ENCODE measurements at regions not wholly inside any gene's neighbourhood (a gene's known extent, or its start where the extent isn't known, plus 50 kb on each side); places are given as distances from the start of the nearest gene placed in this dataset.

DNA sequence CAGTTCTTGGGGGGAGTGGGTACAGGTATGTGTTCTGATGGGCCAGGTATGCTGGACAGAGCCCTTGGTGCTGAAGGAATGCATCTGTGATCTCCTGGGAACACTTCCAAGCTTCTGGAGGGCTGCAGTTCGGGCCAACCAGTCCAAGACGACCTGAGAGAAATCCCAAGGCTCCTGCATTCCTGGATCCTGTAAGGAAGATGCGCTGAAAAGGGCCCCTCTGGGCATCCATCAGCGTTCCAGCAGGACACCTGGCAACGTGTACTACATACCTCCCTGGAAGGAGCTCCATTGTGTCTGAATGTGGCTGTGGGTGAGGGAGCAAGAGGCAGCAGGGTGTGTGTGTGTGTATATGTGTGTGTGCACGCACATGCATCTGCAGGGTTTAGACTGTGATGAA is 144.7 kb downstream of the FAM43A start:
- intact Hi-C loops (cut with DNase I): no loop called here
- no peak for DNase-seq

DNA sequence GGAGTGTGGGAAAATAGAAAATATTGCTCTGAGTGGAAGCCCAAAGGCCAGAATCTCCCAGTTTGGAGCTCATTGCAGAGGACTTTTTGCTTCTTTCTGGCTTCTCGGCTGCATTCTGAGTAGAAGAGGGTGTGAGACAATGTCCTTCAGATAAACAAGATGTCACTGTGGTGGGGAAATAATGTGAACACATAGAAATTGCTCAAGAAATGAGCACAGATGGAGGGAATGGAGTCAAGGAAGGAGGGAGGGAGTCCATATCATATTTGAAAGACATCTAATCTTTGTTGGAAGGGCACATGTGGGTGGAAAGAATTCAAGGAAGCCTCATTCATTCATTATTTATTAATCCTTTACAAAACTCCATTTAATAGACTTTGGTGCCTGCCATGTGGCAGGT is 145.3 kb downstream of the FAM43A start:
- DNase-seq: no peak
- intact Hi-C loops (cut with DNase I): no loop called here

- intact Hi-C loops (cut with DNase I): no loop called here
- DNase-seq: no peak
Observed at GRCh38 chr3:194832346-194833104, 146.8 kb downstream of the FAM43A start.

GRCh38 chr3:194833114-194833910 is 147.6 kb downstream of the FAM43A start:
- intact Hi-C loops (cut with DNase I): no loop called here
- DNase-seq: no peak

DNA sequence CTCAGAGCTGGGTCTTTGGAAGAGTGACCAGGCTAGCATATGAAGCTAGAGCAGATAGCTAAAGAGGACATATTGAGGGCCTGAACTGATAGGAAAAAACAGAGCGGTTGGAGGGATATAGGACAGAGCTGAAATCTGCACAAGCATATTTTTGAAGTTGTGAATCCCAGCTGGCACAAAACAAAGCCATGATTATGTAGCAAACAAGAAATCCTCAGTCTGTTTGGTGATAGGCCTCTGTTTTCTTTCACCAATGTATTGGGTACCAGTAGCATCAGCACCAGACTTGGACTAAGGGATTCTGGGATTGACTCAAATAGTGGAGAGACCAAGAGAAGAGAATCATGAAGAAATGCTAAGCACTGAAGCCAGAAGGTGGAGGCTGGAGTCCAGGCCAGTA is 151.0 kb downstream of the FAM43A start:
- intact Hi-C loops (cut with DNase I): no loop called here

GRCh38 chr3:194837457-194838127 is 151.9 kb downstream of the FAM43A start:
- intact Hi-C loops (cut with DNase I): no loop called here
- DNase-seq: no peak

More for the DNA sequence above, 151.0 kb downstream of the FAM43A start:
- no peak for DNase-seq

DNA sequence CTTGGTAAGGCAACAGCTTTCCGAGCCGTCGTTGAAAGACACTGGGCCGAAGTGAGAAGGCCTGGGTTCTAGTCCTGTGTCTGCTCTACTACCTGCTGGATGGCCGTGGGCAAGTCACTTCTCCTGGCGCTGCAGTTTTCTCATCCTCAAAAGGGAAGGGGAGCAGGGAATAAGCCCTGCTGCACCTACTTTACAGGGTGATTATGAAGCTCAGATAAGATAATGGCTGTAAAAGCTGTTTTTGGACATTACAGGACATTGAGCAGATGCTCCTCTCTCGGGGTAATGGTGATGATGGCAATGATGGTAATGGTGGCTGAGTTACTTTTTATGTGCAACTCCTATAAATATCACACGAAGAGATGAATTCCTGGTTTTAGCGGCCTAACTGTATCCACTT is 152.6 kb downstream of the FAM43A start:
- DNase-seq: no peak
- intact Hi-C loops (cut with DNase I): no loop called here

DNA sequence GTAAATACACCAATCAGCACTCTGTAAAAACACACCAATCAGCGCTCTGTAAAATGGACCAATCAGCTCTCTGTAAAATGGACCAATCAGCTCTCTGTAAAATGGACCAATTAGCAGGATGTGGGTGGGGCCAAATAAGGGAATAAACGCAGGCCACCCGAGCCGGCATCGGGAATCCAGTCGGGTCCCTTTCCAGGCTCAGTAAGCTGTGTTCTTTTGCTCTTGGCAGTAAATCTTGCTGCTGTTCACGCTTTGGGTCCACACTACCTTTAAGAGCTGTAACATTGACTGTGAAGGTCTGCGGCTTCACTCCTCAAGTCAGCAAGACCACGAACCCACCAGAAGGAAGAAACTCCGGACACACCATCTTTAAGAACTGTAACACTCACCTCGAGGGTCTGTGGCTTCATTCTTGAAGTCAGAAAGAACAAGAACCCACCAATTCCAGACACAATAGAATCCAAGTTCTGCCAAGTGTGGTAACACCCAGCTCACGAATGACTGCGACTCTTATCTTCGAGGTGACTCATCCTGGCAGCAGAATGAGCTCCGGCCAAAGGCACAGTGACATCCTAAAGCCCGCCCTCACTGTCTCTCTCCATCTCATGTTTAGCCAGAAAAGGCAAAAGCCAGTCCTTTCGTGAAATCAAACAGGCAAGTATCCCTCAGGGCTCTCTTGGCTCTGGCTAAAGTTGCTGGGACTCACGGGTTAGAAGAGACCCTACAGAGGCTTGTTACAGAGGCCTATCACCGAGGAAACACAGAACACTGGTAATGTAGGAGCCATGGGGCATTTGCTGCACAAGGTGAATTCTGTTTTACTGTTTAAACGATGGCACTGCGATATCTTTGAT is 155.2 kb downstream of the FAM43A start:
- no peak for DNase-seq
- intact Hi-C loops (cut with DNase I): no loop called here

DNA sequence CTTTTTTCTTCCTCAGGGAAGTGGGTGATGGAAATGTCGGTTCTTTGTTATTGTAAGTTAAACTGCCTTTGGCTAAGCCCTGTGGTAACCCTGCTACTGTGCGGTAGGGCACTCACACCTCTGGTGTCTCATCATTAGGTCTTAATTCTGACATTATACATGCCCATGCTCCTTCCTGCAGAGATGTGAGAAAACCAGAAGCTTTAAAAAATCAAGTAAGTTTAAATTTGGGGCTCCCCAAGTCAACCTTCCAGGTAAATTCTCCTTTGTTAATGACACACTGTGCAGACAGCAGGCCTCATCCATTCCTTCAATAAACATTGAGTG is 155.8 kb downstream of the FAM43A start:
- DNase-seq: no peak
- intact Hi-C loops (cut with DNase I): no loop called here

GRCh38 chr3:194843556-194843955 is 157.9 kb downstream of the FAM43A start:
- DNase-seq: no peak
- intact Hi-C loops (cut with DNase I): no loop called here

DNA sequence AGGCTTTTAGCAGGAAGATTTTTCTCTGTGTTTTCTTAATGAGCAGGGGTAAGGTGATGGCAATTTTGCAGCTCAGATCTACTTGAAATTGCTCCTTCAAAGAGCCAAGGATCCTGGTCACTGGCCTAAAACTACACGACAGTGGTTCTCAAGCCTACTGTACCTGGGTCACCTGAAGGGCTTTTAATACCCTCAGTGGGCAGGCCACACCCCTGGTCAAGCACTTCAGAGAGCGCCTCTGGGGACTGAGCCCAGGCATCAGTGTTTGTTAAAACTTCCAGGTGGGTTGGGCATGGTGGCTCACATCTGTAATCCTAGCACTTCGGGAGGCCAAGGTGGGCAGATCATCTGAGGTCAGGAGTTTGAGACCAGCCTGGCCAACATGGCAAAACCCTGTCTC is 158.4 kb downstream of the FAM43A start:
- DNase-seq: no peak
- intact Hi-C loops (cut with DNase I): no loop called here

GRCh38 chr3:194849166-194849875 is 163.6 kb downstream of the FAM43A start:
- intact Hi-C loops (cut with DNase I): no loop called here
- DNase-seq: no peak

GRCh38 chr3:194851254-194851653 is 165.6 kb downstream of the FAM43A start:
- intact Hi-C loops (cut with DNase I): no loop called here
- no peak for DNase-seq

DNA sequence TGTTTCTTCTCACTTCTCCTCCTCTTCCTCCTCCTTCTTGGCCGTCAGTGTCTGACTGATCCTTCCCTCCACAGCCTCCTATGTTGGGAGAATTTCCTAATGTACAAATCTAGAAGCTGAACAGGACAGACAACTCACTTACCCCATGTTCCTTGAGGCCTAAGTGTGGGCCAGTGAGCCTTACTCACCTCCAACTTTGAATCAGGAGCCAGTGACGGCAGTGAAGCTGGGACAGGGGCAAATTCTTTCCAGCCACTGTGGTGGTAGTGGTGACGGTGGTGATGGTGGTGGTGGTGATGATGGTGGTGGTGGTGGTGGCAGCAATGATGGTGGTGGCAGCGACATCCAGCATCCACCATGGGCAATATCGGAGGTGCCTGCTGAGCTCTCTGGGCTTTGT is 166.3 kb downstream of the FAM43A start:
- intact Hi-C loops (cut with DNase I): no loop called here

DNA sequence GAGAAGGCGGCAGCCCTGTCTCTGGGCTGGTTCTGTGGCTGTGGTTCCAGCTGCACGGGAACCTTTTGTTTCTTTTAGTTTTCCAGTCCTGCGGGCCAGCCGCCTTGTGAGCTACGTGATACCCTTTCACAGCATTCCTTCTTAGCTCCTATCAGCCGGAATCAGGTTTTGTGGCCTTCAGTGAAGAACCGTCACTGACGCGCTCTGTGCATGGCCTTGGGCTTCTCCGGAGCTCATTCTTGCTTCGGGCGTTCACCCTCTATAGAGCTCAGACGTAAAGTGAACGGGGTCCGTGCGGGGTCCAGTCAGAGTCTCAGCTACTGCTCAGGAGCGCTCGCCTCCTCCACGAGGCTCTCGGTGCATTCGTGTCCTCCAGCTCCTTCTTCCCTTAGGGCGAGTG is 166.7 kb downstream of the FAM43A start:
- intact Hi-C loops (cut with DNase I): no loop called here
- DNase-seq: no peak

More for the DNA sequence above, 166.3 kb downstream of the FAM43A start:
- DNase-seq: no peak

- no peak for DNase-seq
- intact Hi-C loops (cut with DNase I): no loop called here
Observed at GRCh38 chr3:194852831-194853508, 167.3 kb downstream of the FAM43A start.

DNA sequence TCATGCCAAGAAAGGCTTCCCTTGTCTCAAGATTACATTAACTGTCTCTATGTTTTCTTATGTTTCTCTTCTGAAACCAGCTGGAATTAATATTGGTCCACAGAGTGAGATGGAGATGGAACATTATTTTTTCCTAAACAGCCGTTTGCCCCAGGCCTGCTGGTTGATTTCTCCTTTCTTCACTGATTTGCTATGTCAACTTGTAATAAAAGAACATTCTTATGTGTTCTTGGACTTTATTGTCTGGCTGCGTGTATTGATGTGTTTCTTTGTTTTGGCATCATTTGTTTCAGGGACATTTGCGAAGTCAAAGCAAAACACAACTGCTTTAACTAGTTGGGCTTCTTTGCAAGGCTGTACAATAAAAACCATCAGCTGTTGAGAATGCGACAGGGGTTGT is 168.5 kb downstream of the FAM43A start:
- no peak for DNase-seq
- intact Hi-C loops (cut with DNase I): no loop called here

DNA sequence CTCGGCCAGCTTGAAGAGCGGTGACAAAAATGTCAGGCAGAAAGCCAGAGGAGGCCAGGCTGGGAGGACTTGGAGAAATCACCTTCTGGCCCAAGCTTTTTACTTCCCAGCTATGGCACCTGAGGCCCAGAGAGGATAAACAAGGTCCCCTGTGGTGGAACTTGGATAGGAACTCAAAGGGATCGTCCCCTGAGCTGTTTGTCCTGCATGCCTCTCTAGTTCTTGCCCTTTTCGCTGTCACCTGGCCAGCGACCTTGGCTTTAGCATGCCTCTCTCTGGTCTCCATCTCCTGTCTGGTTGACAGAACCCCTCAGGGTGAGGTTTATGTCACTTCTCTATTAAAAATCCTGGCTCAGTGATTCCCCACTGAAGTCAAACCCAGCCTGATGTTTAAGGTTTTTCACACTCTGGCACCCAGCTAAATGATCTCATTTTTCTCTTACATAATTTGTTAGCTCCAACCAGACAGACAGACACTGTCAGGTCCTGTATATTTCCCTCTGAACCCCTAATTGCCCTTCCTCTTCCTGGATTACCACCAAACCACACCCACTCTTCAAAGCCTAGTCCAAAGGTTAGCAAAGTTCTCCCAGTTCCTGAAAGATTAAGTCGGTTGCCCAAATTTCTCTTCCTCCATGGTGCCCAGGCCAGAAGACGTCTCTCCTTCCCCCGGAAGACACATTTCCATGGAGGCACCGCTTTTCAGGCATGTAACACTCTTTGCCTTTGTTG is 169.1 kb downstream of the FAM43A start:
- intact Hi-C loops (cut with DNase I): no loop called here
- no peak for DNase-seq

GRCh38 chr3:194856296-194856695 is 170.6 kb downstream of the FAM43A start:
- intact Hi-C loops (cut with DNase I): no loop called here
- peak in 1 of 10 donors; percentile 43 for DNase-seq

All from posterior cingulate gyrus (tissue), 11 donors.